ENCODE measurements at regions not wholly inside any gene's neighbourhood (a gene's known extent, or its start where the extent isn't known, plus 50 kb on each side); places are given as distances from the start of the nearest gene placed in this dataset.

- TF ChIP-seq CTCF (IDR thresholded peaks at IDR 0.05; ENCODE audit: borderline replicate concordance, extremely low read depth, low read length, poor library complexity, severe bottlenecking) = no peak
- no peak for TF ChIP-seq EZH2 (IDR thresholded peaks at IDR 0.05; ENCODE audit: borderline replicate concordance, low read depth, low read length, severe bottlenecking)
Measured at GRCh38 chr14:62631176-62631575, 414.1 kb downstream of the KCNH5 start.
